Transverse colon (tissue), 4 donors: ENCODE measurements at regions not wholly inside any gene's neighbourhood (a gene's known extent, or its start where the extent isn't known, plus 50 kb on each side); places are given as distances from the start of the nearest gene placed in this dataset.

Experiments
- DNase-seq: peaks from one replicate; pipeline ENCODE4 v3.0.0-alpha.2; 2019
- H3K27ac ChIP-seq, 4 donors: fragments of 200-600 bp; sonication (generic); 2 replicates each; pipeline ENCODE4 v1.5.1; 2016 to 2018; ENCODE audit warnings: inconsistent platforms in 4 of 4
- H3K27me3 ChIP-seq: fragments of 200-600 bp; sonication (generic); 2 replicates; pipeline ENCODE4 v1.5.1; 2017; ENCODE audit warnings: inconsistent platforms
- H3K36me3 ChIP-seq, 4 donors: fragments of 200-600 bp; sonication (generic); 2 replicates each; pipeline ENCODE4 v1.5.1; 2017 to 2019; ENCODE audit warnings: inconsistent platforms in 4 of 4
- H3K4me1 ChIP-seq, 4 donors: fragments of 200-600 bp; sonication (generic); 2 replicates each; pipeline ENCODE4 v1.5.1; 2017 to 2020; ENCODE audit warnings: inconsistent platforms in 4 of 4
- H3K4me3 ChIP-seq, 4 donors: fragments of 200-600 bp; sonication (generic); 1 replicate in 1 of 4; 2 replicates in 3 of 4; pipeline versions ENCODE4 v1.5.1 to v1.6.1; 2017 to 2019; ENCODE audit warnings: inconsistent platforms in 4 of 4
- H3K9me3 ChIP-seq, 2 donors: fragments of 200-600 bp; sonication (generic); 2 replicates each; pipeline ENCODE4 v1.5.1; 2017 to 2019; ENCODE audit warnings: inconsistent platforms in 2 of 2
- CTCF ChIP-seq, 5 experiments: fragments of 200-600 bp in 3 of 5; fragments of 450-650 bp in 2 of 5; sonication (generic) in 3 of 5; IDR thresholded peaks; 1 replicate in 2 of 5; 2 replicates in 3 of 5; pipeline ENCODE4 v1.5.1; 2016 to 2017; ENCODE audit warnings: antibody characterized with exemption in 5 of 5, inconsistent platforms in 3 of 5, mild to moderate bottlenecking in 2 of 5, moderate library complexity in 1 of 5
- EP300 ChIP-seq: sonication (generic); formaldehyde crosslinking; IDR thresholded peaks from one replicate; pipeline ENCODE4 v1.6.1; 2017; ENCODE audit warnings: antibody characterized with exemption, low read depth
- POLR2A ChIP-seq: fragments of 450-650 bp; IDR thresholded peaks from one replicate; pipeline ENCODE4 v1.6.1; 2016; ENCODE audit warnings: antibody characterized with exemption, mild to moderate bottlenecking, moderate library complexity
- POLR2AphosphoS5 ChIP-seq, 3 donors: sonication (generic); formaldehyde crosslinking; IDR thresholded peaks; one replicate each; pipeline ENCODE4 v1.6.1; 2016; ENCODE audit warnings: antibody characterized with exemption in 3 of 3
- WGBS, 2 donors: methylation state at CpG; one replicate each; pipeline ENCODE4 v1.1.5; 2018; ENCODE audit warnings: low coverage in 1 of 2; 5-methylcytosine and 5-hydroxymethylcytosine counted together
- in situ Hi-C, 4 donors: fragments of 200-750 bp; cut with MboI; loops; one replicate each; pipeline versions ENCODE4 v1.15.0 to v1.15.1; 2017; ENCODE audit warnings: low sequenced_read_pairs in 3 of 4, low pct_ligation_motif_present in 1 of 4, low pct_unique_long_range_greater_than_20kb in 1 of 4
- intact Hi-C: fragments of 100-400 bp; cut with DNase I; formaldehyde crosslinking; loops from one replicate; pipeline ENCODE4 v1.15.1; 2023; ENCODE audit warnings: low total_unique reads

- H3K36me3 ChIP-seq: no peaks in the 10 kb centered on the region
- TF ChIP-seq CTCF (IDR thresholded peaks at IDR 0.05): no peak
- no peak for TF ChIP-seq POLR2A
- TF ChIP-seq POLR2AphosphoS5 (IDR thresholded peaks at IDR 0.05): no peak
- no peak for TF ChIP-seq EP300
- in situ Hi-C loops (no loop called here), intact Hi-C loops (no loop called here)
- no peaks in the 10 kb centered on the region for H3K4me1 ChIP-seq
- no peaks in the 10 kb centered on the region for H3K9me3 ChIP-seq
- H3K27me3 ChIP-seq: no peaks in the 10 kb centered on the region
- no peak for DNase-seq
- H3K4me3 ChIP-seq: no peak overlapping the region
- H3K27ac ChIP-seq: no peak overlapping the region
Measured at GRCh38 chr5:45179686-45180085, 370.9 kb downstream of the MRPS30 start.

GRCh38 chr5:45189042-45189441 lies 380.3 kb downstream of the MRPS30 start:
- intact Hi-C loops: no loop called here
- Histone ChIP-seq H3K27ac (no peak overlapping the region), H3K9me3 (no peaks in the 10 kb centered on the region), H3K4me3 (no peak overlapping the region), H3K27me3 (no peaks in the 10 kb centered on the region), H3K36me3 (no peaks in the 10 kb centered on the region), H3K4me1 (no peaks in the 10 kb centered on the region)
- TF ChIP-seq POLR2A (no peak), POLR2AphosphoS5 (IDR thresholded peaks at IDR 0.05) (no peak), CTCF (IDR thresholded peaks at IDR 0.05) (no peak), EP300 (no peak)
- no peak for DNase-seq
- in situ Hi-C loops: no loop called here

- no peak overlapping the region for H3K4me3 ChIP-seq
- H3K27me3 ChIP-seq: no peaks in the 10 kb centered on the region
- TF ChIP-seq POLR2A: no peak
- TF ChIP-seq CTCF (IDR thresholded peaks at IDR 0.05): no peak
- TF ChIP-seq POLR2AphosphoS5 (IDR thresholded peaks at IDR 0.05): no peak
- TF ChIP-seq EP300: no peak
- in situ Hi-C loops (no loop called here), intact Hi-C loops (no loop called here)
- no peaks in the 10 kb centered on the region for H3K9me3 ChIP-seq
- H3K4me1 ChIP-seq: no peaks in the 10 kb centered on the region
- no peaks in the 10 kb centered on the region for H3K36me3 ChIP-seq
- 60 to 62% methylated on average over 5 of the region's 5 CpGs for WGBS, 2 donors
- H3K27ac ChIP-seq: no peak overlapping the region
- DNase-seq: no peak
Measured at GRCh38 chr5:45189481-45189880, 380.7 kb downstream of the MRPS30 start.

GRCh38 chr5:45195026-45195425 lies 386.3 kb downstream of the MRPS30 start:
- no peak overlapping the region for H3K4me3 ChIP-seq
- WGBS, 2 donors: 63 to 76% methylated on average over 1 of the region's 1 CpG
- in situ Hi-C loops (no loop called here), intact Hi-C loops (no loop called here)
- H3K27me3 ChIP-seq: no peaks in the 10 kb centered on the region
- H3K4me1 ChIP-seq: no peaks in the 10 kb centered on the region
- DNase-seq: no peak
- H3K36me3 ChIP-seq: no peaks in the 10 kb centered on the region
- TF ChIP-seq POLR2A (no peak), POLR2AphosphoS5 (IDR thresholded peaks at IDR 0.05) (no peak), CTCF (IDR thresholded peaks at IDR 0.05) (no peak), EP300 (no peak)
- H3K9me3 ChIP-seq: no peaks in the 10 kb centered on the region
- H3K27ac ChIP-seq: no peak overlapping the region
